Mesodermal cell (in vitro differentiated cells): ENCODE measurements at regions not wholly inside any gene's neighbourhood (a gene's known extent, or its start where the extent isn't known, plus 50 kb on each side); places are given as distances from the start of the nearest gene placed in this dataset.

Experiments
- H3K27ac ChIP-seq: 2 replicates; pipeline ENCODE4 v1.7.0; 2013; ENCODE audit warnings: mild to moderate bottlenecking, low read depth, low read length, moderate library complexity; ENCODE audit not compliant: severe bottlenecking
- H3K36me3 ChIP-seq: 2 replicates; pipeline ENCODE4 v1.7.1; 2013; ENCODE audit warnings: mild to moderate bottlenecking, low read length, moderate library complexity; ENCODE audit not compliant: control insufficient read depth, insufficient read depth
- H3K4me1 ChIP-seq: one replicate; pipeline ENCODE4 v1.7.1; 2013; ENCODE audit warnings: mild to moderate bottlenecking, low read length; ENCODE audit not compliant: insufficient read depth, control insufficient read depth, poor library complexity, severe bottlenecking
- H3K4me3 ChIP-seq: 2 replicates; pipeline ENCODE4 v1.7.0; 2013; ENCODE audit warnings: low read length, control low read depth, mild to moderate bottlenecking; ENCODE audit not compliant: insufficient read depth, poor library complexity, severe bottlenecking; ENCODE audit errors: extremely low read depth
- H3K9me3 ChIP-seq: 2 replicates; pipeline ENCODE4 v1.7.1; 2013; ENCODE audit warnings: mild to moderate bottlenecking, low read length, moderate library complexity; ENCODE audit not compliant: control insufficient read depth
- WGBS, 2 experiments: methylation state at CpG; one replicate each; pipeline ENCODE4 v1.1.5; 2013; ENCODE audit warnings: missing lambda C conversion rate in 2 of 2; ENCODE audit not compliant: insufficient coverage in 2 of 2; 5-methylcytosine and 5-hydroxymethylcytosine counted together

- H3K4me3 ChIP-seq, result no peak overlapping the region
- peaks cover 12% of the 10 kb centered on the region for H3K4me1 ChIP-seq
- WGBS, 2 experiments, result 92 to 100% methylated on average over 2 of the region's 6 CpGs
- H3K36me3 ChIP-seq, result no peaks in the 10 kb centered on the region
- no peak overlapping the region for H3K27ac ChIP-seq
- no peaks in the 10 kb centered on the region for H3K9me3 ChIP-seq
These were observed 53.9 kb upstream of the PCSK2 start for GRCh38 chr20:17172836-17173516.
